ENCODE measurements at regions not wholly inside any gene's neighbourhood (a gene's known extent, or its start where the extent isn't known, plus 50 kb on each side); places are given as distances from the start of the nearest gene placed in this dataset.
"Not testable (repeated sequence)": the region's sequence is repeated elsewhere in the genome, so short reads cannot be mapped to it uniquely, and the experiment has no call there.

DNA sequence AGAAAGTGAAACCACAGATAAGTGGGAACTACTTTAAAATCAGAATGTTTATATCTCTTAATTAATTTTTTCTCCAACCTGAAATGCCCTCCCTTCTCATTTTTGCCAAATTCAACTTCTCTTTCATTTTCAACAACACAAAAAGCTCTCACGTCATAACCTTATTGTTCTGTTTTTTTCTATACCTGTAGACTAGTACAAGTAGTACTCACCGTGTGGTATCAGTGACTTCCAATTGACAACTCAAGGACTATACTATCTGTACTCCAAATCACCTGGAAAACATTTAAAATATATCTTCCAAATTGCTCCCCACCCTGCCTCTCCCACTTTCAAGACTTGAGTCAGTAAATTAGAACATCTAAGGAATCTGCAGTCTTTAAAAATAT lies 72.8 kb upstream of the ZNF280D start:
- DNase-seq, result no peak

DNA sequence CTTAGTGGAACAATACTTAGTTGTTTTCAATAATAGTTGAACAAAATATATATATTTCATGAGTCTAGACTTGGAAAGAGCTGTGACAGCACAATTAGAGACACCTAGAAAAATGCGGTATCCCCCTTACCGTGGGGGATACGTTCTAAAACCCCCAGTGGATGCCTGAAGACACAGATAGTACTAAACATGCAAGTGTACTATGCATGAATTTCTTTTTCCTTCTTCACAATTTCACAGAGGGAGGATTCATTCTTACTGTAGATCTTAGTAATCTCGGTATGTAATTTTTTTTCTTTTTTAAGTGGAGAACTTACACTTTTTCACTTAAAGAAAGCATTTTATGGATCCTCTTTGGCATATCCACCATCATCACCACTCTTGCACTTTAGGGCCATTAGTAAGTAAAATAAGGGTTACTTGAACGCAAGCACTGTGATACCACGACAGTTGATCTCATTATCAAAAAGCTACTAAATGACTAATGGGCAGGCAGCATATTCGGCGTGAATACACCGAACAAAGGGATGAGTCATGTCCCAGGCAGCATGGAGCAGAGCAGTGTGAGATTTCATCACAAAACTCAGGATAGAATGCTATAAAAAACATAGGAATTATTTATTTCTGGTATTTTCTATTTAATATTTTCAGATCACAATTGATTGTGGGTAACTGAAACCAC lies 72.3 kb upstream of the ZNF280D start:
- peak; percentile 31 for DNase-seq

DNA sequence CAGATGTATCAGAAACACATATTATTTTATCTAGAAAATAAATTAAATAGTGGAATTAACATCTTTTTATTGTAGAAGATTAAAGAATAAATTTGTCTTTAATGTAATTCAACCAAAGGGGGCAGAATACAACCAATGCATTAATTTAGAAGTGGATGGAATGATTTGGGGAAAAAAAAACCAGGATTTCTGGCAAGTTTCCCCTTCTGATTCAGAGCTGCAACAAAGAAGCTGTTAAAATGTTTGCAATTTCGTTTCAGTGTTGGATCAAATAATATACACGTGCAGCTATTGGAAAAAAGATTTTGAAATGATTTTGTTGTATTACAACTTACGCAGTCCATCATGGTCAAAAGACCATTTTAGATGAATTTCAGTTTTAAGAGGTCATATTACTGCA lies 71.6 kb upstream of the ZNF280D start:
- DNase-seq, result no peak

DNA sequence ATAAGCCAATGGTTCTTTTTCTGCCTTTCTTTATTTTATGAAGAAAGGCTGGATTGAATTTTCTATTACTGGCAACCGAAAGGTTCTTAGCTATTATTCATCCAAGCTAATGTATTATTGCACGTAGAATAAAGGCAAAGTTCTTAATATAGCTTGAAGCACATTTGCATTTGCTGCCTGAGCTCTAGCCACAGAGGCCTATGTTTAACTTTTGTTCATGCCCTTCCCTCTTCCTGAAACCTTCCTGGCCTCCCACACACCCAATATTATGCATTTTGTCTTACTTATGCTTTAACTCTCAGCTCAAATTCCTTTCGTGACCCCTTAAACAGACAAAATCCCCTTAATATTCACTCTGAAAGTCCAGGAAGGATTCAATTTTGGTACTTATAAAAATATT lies 71.0 kb upstream of the ZNF280D start:
- DNase-seq, result no peak

DNA sequence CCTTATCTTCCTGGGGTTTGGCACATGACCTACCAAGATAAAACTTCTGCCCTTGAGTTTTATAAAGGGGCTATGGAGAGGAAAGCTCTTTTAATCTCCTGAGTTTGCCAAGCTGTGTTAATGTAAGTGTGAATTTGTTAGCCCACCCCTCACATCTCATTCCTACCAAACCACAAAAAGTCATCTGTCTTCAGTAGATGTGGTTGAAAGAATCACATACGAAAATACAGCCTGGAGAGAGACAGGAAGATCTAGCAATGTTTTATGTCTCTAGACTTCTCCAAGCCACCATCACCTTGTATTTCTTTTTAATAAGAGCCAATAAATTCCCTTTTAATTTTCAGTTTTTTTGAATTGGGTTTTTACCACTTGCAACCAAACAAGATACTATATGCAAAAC lies 68.9 kb upstream of the ZNF280D start:
- DNase-seq, result no peak

DNA sequence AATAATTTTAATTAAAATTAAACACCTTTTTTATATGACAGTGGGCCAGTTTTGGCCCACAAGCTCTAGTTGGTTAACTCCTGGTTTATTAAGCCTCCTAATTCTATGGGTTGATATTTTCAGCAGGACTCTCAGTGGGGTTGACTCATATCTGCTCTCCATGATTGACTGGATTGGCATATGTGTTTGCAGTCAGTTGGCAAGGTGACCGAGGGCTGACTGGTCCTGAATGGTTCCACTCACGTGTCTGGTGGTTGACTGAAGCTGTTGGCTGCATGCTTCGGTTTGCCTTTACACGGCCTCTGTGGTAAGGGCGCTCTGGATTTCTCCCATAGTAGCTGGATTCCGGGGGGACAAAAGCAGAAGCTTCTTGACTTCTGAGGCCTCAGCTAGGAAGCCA lies 65.3 kb upstream of the ZNF280D start:
- peak; percentile 56 for DNase-seq

DNA sequence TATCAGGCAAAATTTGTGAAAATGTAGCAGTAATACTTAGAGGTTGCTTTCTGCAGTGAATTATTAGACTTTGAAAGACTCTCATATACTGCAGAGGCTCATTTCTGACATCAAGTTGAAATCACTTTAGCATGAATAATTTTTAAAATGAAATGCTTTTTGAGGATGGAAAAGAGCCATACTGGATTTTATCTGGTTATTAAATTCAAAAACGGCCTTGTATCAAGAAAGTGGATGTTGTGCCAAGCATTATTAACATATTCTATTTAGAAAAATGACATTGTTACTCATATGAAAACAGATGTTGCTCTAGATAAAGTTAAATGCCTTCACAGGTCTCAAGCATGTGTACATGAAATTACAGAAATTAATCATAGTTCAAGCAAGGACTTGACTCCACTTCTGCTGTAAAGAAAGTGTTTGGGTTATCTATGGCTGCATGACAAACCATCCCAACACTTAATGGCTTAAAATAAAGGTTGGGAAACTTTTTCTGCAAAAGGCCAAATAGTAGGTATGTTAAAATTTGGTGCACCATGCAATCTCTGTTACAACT lies 64.5 kb upstream of the ZNF280D start:
- no peak for DNase-seq

DNA sequence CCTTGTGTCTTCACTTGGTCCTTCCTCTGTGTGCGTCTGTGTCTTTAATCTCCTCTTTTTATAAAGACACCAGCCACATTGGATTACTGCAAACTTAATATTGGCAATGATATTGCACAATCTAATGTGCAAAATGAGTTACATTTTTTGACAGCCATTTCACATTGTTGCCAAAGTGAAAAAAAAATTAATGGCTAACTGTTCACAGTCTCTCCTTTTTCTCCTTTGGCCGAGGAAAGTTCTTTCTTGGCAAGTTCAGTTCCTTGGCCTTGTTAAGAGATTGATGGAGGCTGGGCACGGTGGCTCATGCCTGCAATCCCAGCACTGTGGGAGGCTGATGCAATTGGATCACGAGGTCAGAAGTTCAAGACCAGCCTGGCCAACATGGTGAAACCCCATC lies 62.2 kb upstream of the ZNF280D start:
- DNase-seq, result no peak

DNA sequence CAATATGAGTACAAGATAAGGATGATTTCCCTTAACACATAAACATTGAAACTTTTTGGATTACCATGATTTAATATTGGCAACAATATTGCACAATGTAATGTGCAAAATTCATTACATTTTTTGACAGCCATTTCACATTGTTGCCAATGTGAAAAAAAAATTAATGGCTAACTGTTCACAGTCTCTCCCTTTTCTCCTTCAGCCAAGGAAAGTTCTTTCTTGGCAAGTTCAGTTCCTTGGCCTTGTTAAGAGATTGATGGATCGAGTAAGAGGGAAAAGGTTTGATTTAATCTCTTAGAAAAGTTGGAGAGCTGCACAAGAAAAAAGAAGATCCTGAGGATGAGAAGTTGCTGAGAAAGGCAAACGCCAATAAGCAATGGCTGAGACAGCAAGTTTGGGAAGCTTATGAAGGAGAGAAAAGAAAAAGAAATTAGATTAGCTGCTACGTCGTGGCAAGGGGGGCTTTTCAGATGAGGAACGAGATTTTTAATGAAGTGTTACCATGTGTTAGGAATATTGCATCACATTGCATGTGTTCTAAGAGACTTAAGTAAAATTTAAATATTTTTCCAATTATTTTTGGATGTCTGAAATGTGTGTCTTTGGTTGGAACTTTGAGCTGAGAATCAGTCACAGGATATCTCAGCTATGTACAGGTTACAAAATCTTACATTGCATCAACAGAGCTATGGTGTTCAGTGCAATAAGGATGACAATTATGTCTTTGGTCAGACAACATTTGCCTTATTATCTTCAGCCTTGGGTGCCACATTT lies 61.4 kb upstream of the ZNF280D start:
- DNase-seq, result no peak

DNA sequence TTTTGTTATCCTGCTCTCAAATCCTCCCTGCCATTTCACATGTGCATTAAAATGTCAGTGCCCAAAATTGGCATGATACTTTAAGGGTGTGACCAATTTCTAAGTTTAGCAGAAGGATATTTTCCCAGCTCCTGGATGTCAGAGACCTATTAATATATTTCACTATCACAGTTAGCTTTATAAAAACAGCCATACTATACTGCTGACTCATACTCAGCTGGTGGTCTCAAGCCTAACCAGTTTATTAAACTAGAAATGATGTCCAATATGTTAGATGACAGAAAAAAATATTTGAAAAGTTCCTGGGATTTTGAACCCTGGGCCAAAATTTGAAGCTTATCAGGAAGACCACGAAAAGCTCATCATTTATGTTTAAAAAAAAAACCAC lies 60.9 kb upstream of the ZNF280D start:
- no peak for DNase-seq

DNA sequence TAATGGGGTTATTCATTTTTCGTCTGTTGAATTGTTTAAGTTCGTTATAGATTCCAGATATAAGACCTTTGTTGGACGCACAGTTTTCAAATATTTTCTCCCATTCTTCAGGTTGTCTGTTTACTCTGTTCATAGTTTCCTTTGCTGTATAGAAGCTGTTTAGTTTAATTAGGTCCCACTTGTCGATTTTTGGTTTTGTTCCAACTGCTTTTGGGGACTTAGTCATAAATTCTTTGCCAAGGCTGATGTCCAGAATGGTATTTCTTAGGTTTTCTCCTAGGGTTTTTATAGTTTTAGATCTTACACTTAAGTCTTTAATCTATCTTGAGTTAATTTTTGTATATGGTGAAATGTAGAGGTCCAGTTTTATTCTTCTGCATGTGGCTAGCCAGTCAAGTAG lies 58.9 kb upstream of the ZNF280D start:
- DNase-seq, result no peak

DNA sequence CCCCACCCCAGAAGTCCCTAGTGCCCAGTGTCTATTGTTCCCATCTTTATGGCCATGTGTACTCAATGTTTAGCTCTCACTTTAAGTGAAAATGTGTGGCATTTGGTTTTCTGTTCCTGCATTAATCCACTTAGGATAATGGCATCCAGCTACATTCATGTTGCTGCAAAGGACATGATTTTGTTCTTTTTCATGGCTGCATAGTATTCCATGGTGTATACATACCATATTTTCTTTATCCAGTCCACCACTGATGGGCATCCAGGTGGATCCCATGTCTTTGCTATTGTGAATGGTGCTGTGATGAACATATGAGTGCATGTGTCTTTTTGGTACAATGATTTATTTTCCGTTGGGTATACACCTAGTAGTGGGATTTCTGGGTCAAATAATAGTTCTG lies 58.2 kb upstream of the ZNF280D start:
- DNase-seq, result not testable (repeated sequence)

DNA sequence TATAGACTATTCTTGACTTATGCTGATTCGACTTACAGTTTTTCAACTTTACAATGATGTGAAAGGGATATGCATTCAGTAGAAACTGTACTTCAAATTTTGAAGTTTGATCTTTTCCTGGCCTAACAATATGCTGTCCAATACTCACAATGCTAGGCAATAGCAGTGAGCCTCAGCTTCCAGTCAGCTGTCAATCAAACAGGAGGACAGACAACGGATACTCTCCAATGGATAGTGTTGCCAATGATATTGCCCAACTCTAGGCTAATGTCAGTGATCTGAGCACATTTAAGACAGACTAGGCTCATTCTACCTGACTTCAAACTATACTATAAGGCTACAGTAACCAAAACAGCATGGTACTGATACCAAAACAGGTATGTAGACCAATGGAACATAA lies 55.0 kb upstream of the ZNF280D start:
- DNase-seq, result no peak

DNA sequence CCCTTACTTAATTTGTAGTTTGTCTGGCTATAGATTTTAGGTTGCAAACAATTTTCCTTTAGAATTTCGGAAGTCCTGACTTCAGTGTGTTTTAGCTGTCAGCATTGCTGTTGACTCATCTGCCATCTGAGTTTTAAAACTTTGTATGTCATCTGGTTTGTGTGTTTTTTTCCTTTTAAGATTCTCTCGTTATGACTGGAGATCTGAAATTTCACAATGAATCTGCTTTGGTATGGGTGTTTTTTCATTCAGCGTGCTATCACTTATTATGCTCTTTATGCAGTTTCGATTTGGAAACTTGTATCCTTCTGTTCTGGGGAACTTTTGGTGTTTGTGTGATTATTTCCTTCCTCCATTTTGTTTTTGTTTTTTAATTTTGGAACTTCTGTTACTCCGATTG lies 53.7 kb upstream of the ZNF280D start:
- DNase-seq, result no peak

DNA sequence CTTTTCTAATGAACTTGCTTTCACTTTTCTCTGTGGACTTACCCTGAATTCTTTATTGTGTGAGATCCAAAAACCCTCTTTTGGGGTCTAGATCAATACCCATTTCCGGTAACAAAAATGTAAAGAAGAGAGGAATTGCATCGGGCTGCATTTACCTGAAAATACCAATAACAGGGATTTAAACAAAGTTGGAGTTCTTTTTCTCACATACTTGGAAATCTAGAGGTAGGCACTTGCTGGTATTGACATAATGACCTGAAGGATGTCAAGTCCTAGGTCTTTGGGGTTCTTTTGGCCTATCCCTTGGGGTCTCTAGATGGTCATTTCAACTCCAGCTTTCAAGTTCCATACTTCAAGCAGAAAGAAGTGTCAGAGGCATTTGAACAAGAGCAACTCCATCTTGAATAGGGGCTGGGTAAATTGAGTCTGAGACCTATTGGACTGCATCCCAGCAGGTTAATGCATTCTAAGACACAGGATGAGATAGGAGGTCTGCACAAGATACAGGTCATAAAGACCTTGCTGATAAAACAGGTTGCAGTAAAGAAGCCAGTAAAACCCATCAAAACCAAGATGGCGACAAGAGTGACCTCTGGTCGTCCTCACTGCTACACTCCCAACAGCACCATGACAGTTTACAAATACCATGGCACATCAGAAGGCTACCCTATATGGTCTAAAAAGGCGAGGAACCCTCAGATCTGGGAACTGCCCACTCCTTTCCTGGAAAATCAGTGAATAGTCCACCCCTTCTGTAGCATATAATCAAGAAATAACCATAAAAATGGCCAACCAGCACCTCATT lies 50.8 kb upstream of the ZNF280D start:
- no peak for DNase-seq

DNA sequence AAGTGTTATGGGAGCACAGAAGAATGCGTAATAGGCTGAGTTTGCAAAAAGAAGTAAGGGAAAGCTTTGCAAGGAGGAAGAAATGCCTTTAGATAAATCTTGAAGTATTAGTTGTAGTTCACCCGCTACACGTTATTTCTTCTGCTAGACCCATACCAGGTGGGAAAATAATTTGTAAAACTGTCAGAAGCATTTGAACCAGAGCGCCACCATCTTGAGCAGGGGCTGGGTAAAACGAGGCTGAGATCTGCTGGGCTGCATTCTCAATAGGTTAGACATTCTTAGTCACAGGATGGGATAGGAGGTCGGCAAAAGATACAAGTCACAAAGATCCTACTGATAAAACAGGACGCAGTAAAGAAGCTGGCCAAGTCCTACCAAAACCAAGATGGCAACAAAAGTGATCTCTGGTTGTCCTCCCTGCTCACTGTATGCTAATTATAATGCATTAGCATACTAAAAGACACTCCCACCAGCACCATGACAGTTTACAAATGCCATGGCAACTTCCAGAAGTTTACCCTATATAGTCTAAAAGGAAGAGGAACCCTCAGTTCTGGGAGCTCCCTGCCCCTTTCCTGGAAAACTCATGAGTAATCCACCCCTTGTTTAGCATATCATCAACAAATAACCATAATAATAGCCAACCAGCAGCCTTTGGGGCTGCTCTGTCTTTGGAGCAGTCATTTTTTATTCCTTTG lies 50.0 kb upstream of the ZNF280D start:
- DNase-seq, result no peak

All from activated CD4-positive, alpha-beta T cell treated with anti-CD3 and anti-CD28 coated beads for 48 hours (primary cell).